ENCODE measurements at regions not wholly inside any gene's neighbourhood (a gene's known extent, or its start where the extent isn't known, plus 50 kb on each side); places are given as distances from the start of the nearest gene placed in this dataset.

DNA sequence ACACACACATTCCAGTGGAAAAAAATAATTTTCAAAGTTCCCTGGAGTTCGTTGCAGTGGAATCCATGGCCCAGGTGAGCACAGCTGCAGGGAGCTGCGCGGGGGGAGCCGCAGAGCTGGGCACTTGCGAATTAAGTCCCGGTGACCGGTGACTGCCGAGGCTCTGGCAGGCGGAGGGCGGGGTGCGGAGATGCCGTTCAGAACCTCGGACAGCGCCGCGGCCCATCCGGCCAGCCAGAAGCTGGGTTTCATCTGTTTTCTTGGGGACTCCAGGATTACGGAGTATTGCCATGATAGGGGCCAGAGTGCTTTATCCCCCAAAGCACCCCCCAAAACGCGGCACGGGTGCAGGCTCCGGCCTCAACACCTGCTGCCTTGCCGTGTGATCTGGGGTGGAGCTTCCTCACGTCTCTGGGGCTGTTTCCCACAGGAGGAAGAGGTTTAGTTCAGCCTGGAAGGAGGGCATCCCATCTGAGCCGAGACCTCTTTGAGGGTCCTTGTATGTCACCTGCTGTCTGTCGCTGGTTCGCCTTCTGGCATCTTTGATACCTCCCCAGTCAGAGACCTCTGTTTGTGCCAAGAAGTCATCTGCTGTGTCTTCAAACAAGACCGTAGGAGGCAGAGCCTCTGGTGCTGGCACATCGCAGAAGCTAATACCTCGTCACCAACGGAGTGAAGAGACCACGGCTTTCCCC lies 99.4 kb downstream of the YTHDF1 start (continued):
- TF ChIP-seq, protein P1, sequence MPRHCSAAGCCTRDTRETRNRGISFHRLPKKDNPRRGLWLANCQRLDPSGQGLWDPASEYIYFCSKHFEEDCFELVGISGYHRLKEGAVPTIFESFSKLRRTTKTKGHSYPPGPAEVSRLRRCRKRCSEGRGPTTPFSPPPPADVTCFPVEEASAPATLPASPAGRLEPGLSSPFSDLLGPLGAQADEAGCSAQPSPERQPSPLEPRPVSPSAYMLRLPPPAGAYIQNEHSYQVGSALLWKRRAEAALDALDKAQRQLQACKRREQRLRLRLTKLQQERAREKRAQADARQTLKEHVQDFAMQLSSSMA (CRISPR knock-in tag; IDR thresholded peaks at IDR 0.05), result 0 out of 2 replicates have a peak, but pooled peaks have one; percentile 33
- TF ChIP-seq, protein P2, sequence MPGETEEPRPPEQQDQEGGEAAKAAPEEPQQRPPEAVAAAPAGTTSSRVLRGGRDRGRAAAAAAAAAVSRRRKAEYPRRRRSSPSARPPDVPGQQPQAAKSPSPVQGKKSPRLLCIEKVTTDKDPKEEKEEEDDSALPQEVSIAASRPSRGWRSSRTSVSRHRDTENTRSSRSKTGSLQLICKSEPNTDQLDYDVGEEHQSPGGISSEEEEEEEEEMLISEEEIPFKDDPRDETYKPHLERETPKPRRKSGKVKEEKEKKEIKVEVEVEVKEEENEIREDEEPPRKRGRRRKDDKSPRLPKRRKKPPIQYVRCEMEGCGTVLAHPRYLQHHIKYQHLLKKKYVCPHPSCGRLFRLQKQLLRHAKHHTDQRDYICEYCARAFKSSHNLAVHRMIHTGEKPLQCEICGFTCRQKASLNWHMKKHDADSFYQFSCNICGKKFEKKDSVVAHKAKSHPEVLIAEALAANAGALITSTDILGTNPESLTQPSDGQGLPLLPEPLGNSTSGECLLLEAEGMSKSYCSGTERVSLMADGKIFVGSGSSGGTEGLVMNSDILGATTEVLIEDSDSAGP (CRISPR knock-in tag; IDR thresholded peaks at IDR 0.05; ENCODE audit: borderline replicate concordance), result peak; percentile 56; the same call in 1 of the 2 replicates
- TF ChIP-seq ZFP37 (CRISPR knock-in tag; IDR thresholded peaks at IDR 0.05; ENCODE audit: borderline replicate concordance) (peak; percentile 74; the same call in 1 of the 2 replicates), ZNF776 (CRISPR knock-in tag; IDR thresholded peaks at IDR 0.05) (0 out of 2 replicates have a peak, but pooled peaks have one; percentile 50), POLR2G (IDR thresholded peaks at IDR 0.05; ENCODE audit: low read depth, low read length) (no peak), GABPA (IDR thresholded peaks at IDR 0.05; ENCODE audit: low read depth, low read length) (peak; percentile 54), GABPA (CRISPR knock-in tag; IDR thresholded peaks at IDR 0.05; ENCODE audit: low read depth) (peak; percentile 85), MED13 (CRISPR knock-in tag; IDR thresholded peaks at IDR 0.05) (peak; percentile 57; the same call in 1 of the 2 replicates), ATF7 (IDR thresholded peaks at IDR 0.05) (no peak), ATF7 (CRISPR knock-in tag; IDR thresholded peaks at IDR 0.05) (no peak)
- TF ChIP-seq, protein P3, sequence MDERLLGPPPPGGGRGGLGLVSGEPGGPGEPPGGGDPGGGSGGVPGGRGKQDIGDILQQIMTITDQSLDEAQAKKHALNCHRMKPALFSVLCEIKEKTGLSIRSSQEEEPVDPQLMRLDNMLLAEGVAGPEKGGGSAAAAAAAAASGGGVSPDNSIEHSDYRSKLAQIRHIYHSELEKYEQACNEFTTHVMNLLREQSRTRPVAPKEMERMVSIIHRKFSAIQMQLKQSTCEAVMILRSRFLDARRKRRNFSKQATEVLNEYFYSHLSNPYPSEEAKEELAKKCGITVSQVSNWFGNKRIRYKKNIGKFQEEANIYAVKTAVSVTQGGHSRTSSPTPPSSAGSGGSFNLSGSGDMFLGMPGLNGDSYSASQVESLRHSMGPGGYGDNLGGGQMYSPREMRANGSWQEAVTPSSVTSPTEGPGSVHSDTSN (CRISPR knock-in tag; IDR thresholded peaks at IDR 0.05), result no peak
- TF ChIP-seq, protein P4, sequence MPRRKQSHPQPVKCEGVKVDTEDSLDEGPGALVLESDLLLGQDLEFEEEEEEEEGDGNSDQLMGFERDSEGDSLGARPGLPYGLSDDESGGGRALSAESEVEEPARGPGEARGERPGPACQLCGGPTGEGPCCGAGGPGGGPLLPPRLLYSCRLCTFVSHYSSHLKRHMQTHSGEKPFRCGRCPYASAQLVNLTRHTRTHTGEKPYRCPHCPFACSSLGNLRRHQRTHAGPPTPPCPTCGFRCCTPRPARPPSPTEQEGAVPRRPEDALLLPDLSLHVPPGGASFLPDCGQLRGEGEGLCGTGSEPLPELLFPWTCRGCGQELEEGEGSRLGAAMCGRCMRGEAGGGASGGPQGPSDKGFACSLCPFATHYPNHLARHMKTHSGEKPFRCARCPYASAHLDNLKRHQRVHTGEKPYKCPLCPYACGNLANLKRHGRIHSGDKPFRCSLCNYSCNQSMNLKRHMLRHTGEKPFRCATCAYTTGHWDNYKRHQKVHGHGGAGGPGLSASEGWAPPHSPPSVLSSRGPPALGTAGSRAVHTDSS (CRISPR knock-in tag; conservative IDR thresholded peaks at IDR 0.05), result no peak
- TF ChIP-seq, protein P5, sequence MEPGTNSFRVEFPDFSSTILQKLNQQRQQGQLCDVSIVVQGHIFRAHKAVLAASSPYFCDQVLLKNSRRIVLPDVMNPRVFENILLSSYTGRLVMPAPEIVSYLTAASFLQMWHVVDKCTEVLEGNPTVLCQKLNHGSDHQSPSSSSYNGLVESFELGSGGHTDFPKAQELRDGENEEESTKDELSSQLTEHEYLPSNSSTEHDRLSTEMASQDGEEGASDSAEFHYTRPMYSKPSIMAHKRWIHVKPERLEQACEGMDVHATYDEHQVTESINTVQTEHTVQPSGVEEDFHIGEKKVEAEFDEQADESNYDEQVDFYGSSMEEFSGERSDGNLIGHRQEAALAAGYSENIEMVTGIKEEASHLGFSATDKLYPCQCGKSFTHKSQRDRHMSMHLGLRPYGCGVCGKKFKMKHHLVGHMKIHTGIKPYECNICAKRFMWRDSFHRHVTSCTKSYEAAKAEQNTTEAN (CRISPR knock-in tag; conservative IDR thresholded peaks at IDR 0.05), result peak; percentile 88
- TF ChIP-seq, protein P6, sequence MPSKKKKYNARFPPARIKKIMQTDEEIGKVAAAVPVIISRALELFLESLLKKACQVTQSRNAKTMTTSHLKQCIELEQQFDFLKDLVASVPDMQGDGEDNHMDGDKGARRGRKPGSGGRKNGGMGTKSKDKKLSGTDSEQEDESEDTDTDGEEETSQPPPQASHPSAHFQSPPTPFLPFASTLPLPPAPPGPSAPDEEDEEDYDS (CRISPR knock-in tag; IDR thresholded peaks at IDR 0.05), result peak; percentile 46; the same call in 1 of the 2 replicates
- TF ChIP-seq, protein P7, sequence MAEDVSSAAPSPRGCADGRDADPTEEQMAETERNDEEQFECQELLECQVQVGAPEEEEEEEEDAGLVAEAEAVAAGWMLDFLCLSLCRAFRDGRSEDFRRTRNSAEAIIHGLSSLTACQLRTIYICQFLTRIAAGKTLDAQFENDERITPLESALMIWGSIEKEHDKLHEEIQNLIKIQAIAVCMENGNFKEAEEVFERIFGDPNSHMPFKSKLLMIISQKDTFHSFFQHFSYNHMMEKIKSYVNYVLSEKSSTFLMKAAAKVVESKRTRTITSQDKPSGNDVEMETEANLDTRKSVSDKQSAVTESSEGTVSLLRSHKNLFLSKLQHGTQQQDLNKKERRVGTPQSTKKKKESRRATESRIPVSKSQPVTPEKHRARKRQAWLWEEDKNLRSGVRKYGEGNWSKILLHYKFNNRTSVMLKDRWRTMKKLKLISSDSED (CRISPR knock-in tag; IDR thresholded peaks at IDR 0.05), result no peak

Data from HepG2 (cell line).